CD4-positive, alpha-beta T cell treated with Interleukin-6 for 4 hours (primary cell): ENCODE measurements at regions not wholly inside any gene's neighbourhood (a gene's known extent, or its start where the extent isn't known, plus 50 kb on each side); places are given as distances from the start of the nearest gene placed in this dataset.

ENCODE experiments used
- DNase-seq: peaks from one replicate; pipeline ENCODE4 v3.0.0-alpha.2; 2020; ENCODE audit warnings: mixed read lengths

- DNase-seq, result no peak
These were observed 489.5 kb downstream of the TBC1D22A start for GRCh38 chr22:47251911-47252310.

- DNase-seq, result no peak
These were observed 488.7 kb downstream of the TBC1D22A start for GRCh38 chr22:47250995-47251765.

- no peak for DNase-seq
These were observed 487.0 kb downstream of the TBC1D22A start for GRCh38 chr22:47249370-47249928.

GRCh38 chr22:47248925-47249324 lies 486.5 kb downstream of the TBC1D22A start:
- DNase-seq, result no peak

GRCh38 chr22:47247579-47248240 lies 485.3 kb downstream of the TBC1D22A start:
- DNase-seq, result no peak

- no peak for DNase-seq
These were observed 483.3 kb downstream of the TBC1D22A start for GRCh38 chr22:47245786-47246185.

- DNase-seq, result no peak
These were observed 482.8 kb downstream of the TBC1D22A start for GRCh38 chr22:47245286-47245685.

GRCh38 chr22:47240116-47240515 lies 477.7 kb downstream of the TBC1D22A start:
- no peak for DNase-seq

GRCh38 chr22:47239474-47239860 lies 477.0 kb downstream of the TBC1D22A start:
- no peak for DNase-seq

GRCh38 chr22:47238690-47239473 lies 476.4 kb downstream of the TBC1D22A start:
- DNase-seq, result no peak

GRCh38 chr22:47237890-47238480 lies 475.5 kb downstream of the TBC1D22A start:
- no peak for DNase-seq

GRCh38 chr22:47236718-47237117 lies 474.3 kb downstream of the TBC1D22A start:
- no peak for DNase-seq

GRCh38 chr22:47236161-47236560 lies 473.7 kb downstream of the TBC1D22A start:
- no peak for DNase-seq

GRCh38 chr22:47233316-47234243 lies 471.1 kb downstream of the TBC1D22A start:
- no peak for DNase-seq

GRCh38 chr22:47232753-47233152 lies 470.3 kb downstream of the TBC1D22A start:
- no peak for DNase-seq

GRCh38 chr22:47232197-47232596 lies 469.7 kb downstream of the TBC1D22A start:
- no peak for DNase-seq

- no peak for DNase-seq
These were observed 469.3 kb downstream of the TBC1D22A start for GRCh38 chr22:47231759-47232158.

GRCh38 chr22:47230741-47231140 lies 468.3 kb downstream of the TBC1D22A start:
- DNase-seq, result no peak

GRCh38 chr22:47230251-47230650 lies 467.8 kb downstream of the TBC1D22A start:
- no peak for DNase-seq

GRCh38 chr22:47228767-47229166 lies 466.3 kb downstream of the TBC1D22A start:
- DNase-seq, result no peak

GRCh38 chr22:47225931-47226633 lies 463.6 kb downstream of the TBC1D22A start:
- no peak for DNase-seq
